Cardiac fibroblast (primary cell): ENCODE measurements at regions not wholly inside any gene's neighbourhood (a gene's known extent, or its start where the extent isn't known, plus 50 kb on each side); places are given as distances from the start of the nearest gene placed in this dataset.

Experiments used
- DNase-seq, 2 donors: peaks; one replicate each; pipeline versions ENCODE4 v3.0.0 to v3.0.0-alpha.2; 2010; ENCODE audit warnings: low read depth in 2 of 2
- H3K4me3 ChIP-seq, 2 donors: replicated peaks in 1 of 2; 1 replicate in 1 of 2; 2 replicates in 1 of 2; pipeline ENCODE4 v1.5.1; 2011; ENCODE audit warnings: low read depth in 2 of 2, low read length in 2 of 2, mild to moderate bottlenecking in 2 of 2, moderate library complexity in 1 of 2
- CTCF ChIP-seq: IDR thresholded peaks from one replicate; pipeline ENCODE4 v1.5.1; 2011; ENCODE audit warnings: low read depth, mild to moderate bottlenecking, low read length, inconsistent platforms

- TF ChIP-seq CTCF, result no peak
- no peak for DNase-seq
- H3K4me3 ChIP-seq, result no peak overlapping the region
Observed at GRCh38 chr14:22158560-22158959, 430.5 kb downstream of the DAD1 start.

GRCh38 chr14:22155571-22155970, 433.5 kb downstream of the DAD1 start:
- no peak overlapping the region for H3K4me3 ChIP-seq
- no peak for DNase-seq
- no peak for TF ChIP-seq CTCF

GRCh38 chr14:22152903-22153302, 436.1 kb downstream of the DAD1 start:
- no peak for DNase-seq

GRCh38 chr14:22152161-22152870, 436.7 kb downstream of the DAD1 start:
- TF ChIP-seq CTCF, result no peak
- no peak for DNase-seq
- H3K4me3 ChIP-seq, result no peak overlapping the region

More at GRCh38 chr14:22152903-22153302, 436.1 kb downstream of the DAD1 start:
- H3K4me3 ChIP-seq, result no peak overlapping the region
- no peak for TF ChIP-seq CTCF

- DNase-seq, result no peak
- no peak overlapping the region for H3K4me3 ChIP-seq
- TF ChIP-seq CTCF, result no peak
Observed at GRCh38 chr14:22151121-22151520, 437.9 kb downstream of the DAD1 start.

GRCh38 chr14:22149058-22149457, 440.0 kb downstream of the DAD1 start:
- no peak for DNase-seq
- H3K4me3 ChIP-seq, result no peak overlapping the region
- no peak for TF ChIP-seq CTCF

GRCh38 chr14:22147716-22148115, 441.3 kb downstream of the DAD1 start:
- H3K4me3 ChIP-seq, result no peak overlapping the region
- no peak for TF ChIP-seq CTCF
- DNase-seq, result no peak
